ENCODE measurements at regions not wholly inside any gene's neighbourhood (a gene's known extent, or its start where the extent isn't known, plus 50 kb on each side); places are given as distances from the start of the nearest gene placed in this dataset.
"Not testable (repeated sequence)": the region's sequence is repeated elsewhere in the genome, so short reads cannot be mapped to it uniquely, and the experiment has no call there.

DNA sequence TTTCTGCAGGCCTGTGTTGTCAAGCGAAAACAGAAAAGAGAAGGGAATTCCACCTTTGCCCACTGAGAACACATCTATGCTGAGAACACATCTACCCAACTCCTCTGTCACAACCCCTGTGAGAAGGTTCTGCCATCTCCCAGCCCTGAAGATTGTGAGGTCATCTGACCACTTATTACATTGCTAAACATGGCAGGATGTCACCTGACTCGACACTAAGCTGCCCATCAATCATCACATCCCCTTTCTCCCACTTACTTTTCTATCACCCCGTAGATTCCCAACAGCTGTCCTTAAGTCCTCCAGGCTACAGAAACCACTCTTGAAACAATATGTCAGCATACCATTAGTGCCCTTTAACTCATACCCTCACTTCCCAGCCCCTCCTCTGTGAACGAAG is 64.2 kb upstream of the PRSS3 start:
- Histone ChIP-seq H3K36me3 (ENCODE audit: low read depth, low read length) (no peaks in the 10 kb centered on the region), H3K27ac (ENCODE audit: low read length) (no peak overlapping the region), H3F3A (ENCODE audit: low read length, unreplicated experiment) (no peaks in the 10 kb centered on the region), H3K27me3 (ENCODE audit: low read length) (no peaks in the 10 kb centered on the region), H4K20me1 (ENCODE audit: low read length) (no peaks in the 10 kb centered on the region), H3K9me2 (replicated peaks; ENCODE audit: low read length) (no peaks in the 10 kb centered on the region), H3K9ac (ENCODE audit: low read length) (no peak overlapping the region), H3K4me3 (ENCODE audit: low read length) (no peak overlapping the region), H3K9me3 (ENCODE audit: low read length) (no peaks in the 10 kb centered on the region), H3K4me1 (ENCODE audit: insufficient read depth, low read length) (peaks cover 18% of the 10 kb centered on the region), H2AFZ (ENCODE audit: low read length) (no peak overlapping the region), H3K4me2 (ENCODE audit: low read length) (no peak overlapping the region), H3K79me2 (ENCODE audit: low read length) (no peaks in the 10 kb centered on the region)
- intact Hi-C loops (cut with micrococcal nuclease), result no loop called here
- no peak for TF ChIP-seq EZH2phosphoT487 (IDR thresholded peaks at IDR 0.05; ENCODE audit: borderline replicate concordance, low read length)
- TF ChIP-seq, protein P1, sequence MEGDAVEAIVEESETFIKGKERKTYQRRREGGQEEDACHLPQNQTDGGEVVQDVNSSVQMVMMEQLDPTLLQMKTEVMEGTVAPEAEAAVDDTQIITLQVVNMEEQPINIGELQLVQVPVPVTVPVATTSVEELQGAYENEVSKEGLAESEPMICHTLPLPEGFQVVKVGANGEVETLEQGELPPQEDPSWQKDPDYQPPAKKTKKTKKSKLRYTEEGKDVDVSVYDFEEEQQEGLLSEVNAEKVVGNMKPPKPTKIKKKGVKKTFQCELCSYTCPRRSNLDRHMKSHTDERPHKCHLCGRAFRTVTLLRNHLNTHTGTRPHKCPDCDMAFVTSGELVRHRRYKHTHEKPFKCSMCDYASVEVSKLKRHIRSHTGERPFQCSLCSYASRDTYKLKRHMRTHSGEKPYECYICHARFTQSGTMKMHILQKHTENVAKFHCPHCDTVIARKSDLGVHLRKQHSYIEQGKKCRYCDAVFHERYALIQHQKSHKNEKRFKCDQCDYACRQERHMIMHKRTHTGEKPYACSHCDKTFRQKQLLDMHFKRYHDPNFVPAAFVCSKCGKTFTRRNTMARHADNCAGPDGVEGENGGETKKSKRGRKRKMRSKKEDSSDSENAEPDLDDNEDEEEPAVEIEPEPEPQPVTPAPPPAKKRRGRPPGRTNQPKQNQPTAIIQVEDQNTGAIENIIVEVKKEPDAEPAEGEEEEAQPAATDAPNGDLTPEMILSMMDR (conservative IDR thresholded peaks at IDR 0.05; ENCODE audit: low read depth, low read length), result no peak
- TF ChIP-seq EZH2 (IDR thresholded peaks at IDR 0.05; ENCODE audit: low read length, unreplicated experiment), result no peak
- BruUV-seq (replicated peaks), result no TSS peak
- no peak for ATAC-seq
- DNase-seq, result no peak
- POLR2A ChIA-PET (ENCODE audit: unreplicated experiment), result no interaction called here
- CTCF ChIA-PET, result no interaction called here

DNA sequence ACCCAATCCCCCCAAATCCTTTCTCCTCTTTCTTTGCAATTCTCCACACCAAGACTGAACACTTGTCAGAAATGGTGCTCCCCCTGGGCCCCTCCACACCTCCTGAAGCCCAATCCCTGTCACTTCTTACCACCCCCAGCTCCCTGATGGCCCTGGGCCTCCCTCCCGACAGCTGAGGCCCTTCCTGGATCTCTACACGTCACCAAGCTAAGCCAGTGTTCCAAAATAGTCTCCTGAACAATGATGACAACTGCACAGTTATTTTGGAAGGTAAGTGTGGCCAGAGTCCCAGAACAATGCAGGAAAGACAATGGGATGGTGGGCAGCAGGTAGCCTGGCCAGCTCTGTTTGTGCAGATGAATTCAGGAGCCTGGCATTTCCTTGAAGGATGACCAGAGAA is 63.7 kb upstream of the PRSS3 start:
- Histone ChIP-seq H3K9ac (ENCODE audit: low read length) (no peak overlapping the region), H4K20me1 (ENCODE audit: low read length) (no peaks in the 10 kb centered on the region), H3F3A (ENCODE audit: low read length, unreplicated experiment) (no peaks in the 10 kb centered on the region), H3K4me1 (ENCODE audit: insufficient read depth, low read length) (peaks cover 18% of the 10 kb centered on the region), H3K4me3 (ENCODE audit: low read length) (no peak overlapping the region), H3K27me3 (ENCODE audit: low read length) (no peaks in the 10 kb centered on the region), H3K36me3 (ENCODE audit: low read depth, low read length) (no peaks in the 10 kb centered on the region), H3K9me2 (replicated peaks; ENCODE audit: low read length) (no peaks in the 10 kb centered on the region), H2AFZ (ENCODE audit: low read length) (no peak overlapping the region), H3K27ac (ENCODE audit: low read length) (no peak overlapping the region), H3K79me2 (ENCODE audit: low read length) (no peaks in the 10 kb centered on the region), H3K4me2 (ENCODE audit: low read length) (no peak overlapping the region), H3K9me3 (ENCODE audit: low read length) (no peaks in the 10 kb centered on the region)
- BruUV-seq (replicated peaks), result no TSS peak
- ChIA-PET CTCF (no interaction called here), POLR2A (ENCODE audit: unreplicated experiment) (no interaction called here)
- no peak for DNase-seq
- intact Hi-C loops (cut with micrococcal nuclease), result no loop called here
- ATAC-seq, result no peak
- TF ChIP-seq EZH2phosphoT487 (IDR thresholded peaks at IDR 0.05; ENCODE audit: borderline replicate concordance, low read length), result no peak

DNA sequence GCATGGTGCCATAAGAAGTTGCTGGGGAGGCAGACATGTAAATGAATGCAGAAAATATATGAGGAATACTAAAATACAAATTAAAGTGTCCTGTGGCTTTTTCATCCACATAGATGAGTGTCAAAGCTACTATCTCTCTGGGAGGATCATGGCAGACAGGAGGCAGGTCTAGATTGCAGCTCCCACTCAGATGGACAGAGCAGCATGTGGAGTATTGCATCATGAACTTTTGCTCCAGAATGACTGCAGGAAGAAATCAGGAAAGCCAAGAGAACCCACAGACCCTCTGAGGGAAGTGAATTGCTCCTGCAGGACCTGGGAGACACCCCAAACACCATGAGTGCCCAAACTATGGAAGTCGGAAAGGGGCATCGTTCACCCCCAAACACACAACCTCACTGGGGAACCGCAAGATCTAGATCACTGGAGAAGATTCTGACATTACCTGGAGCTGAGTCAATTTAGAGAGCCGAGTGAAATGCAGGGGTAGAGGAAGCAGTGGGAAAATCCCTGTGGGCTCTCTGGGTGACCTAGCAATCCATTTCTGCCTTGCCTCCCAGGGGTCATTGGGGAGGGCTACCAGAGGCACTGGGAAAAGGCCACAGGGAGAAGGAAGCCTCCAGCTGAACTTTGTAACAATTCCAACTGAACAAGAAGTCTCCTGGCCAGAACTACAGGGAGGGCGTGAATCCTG is 61.0 kb upstream of the PRSS3 start:
- H3K27me3 ChIP-seq (ENCODE audit: low read length); H3F3A ChIP-seq (ENCODE audit: low read length, unreplicated experiment); H3K9me3 ChIP-seq (ENCODE audit: low read length); CTCF ChIA-PET; DNase-seq; H3K36me3 ChIP-seq (ENCODE audit: low read depth, low read length); ATAC-seq; H3K79me2 ChIP-seq (ENCODE audit: low read length); H2AFZ ChIP-seq (ENCODE audit: low read length); H3K4me3 ChIP-seq (ENCODE audit: low read length); intact Hi-C loops (cut with micrococcal nuclease); H4K20me1 ChIP-seq (ENCODE audit: low read length); POLR2A ChIA-PET (ENCODE audit: unreplicated experiment); BruUV-seq (replicated peaks); H3K9me2 ChIP-seq (replicated peaks; ENCODE audit: low read length): not testable (repeated sequence)
- Histone ChIP-seq H3K27ac (ENCODE audit: low read length) (peak overlapping the region; percentile 80), H3K4me2 (ENCODE audit: low read length) (peak overlapping the region; percentile 51), H3K9ac (ENCODE audit: low read length) (0 out of 2 replicates have a peak overlapping the region, but pooled peaks have one; percentile 9), H3K4me1 (ENCODE audit: insufficient read depth, low read length) (peaks cover 29% of the 10 kb centered on the region)

DNA sequence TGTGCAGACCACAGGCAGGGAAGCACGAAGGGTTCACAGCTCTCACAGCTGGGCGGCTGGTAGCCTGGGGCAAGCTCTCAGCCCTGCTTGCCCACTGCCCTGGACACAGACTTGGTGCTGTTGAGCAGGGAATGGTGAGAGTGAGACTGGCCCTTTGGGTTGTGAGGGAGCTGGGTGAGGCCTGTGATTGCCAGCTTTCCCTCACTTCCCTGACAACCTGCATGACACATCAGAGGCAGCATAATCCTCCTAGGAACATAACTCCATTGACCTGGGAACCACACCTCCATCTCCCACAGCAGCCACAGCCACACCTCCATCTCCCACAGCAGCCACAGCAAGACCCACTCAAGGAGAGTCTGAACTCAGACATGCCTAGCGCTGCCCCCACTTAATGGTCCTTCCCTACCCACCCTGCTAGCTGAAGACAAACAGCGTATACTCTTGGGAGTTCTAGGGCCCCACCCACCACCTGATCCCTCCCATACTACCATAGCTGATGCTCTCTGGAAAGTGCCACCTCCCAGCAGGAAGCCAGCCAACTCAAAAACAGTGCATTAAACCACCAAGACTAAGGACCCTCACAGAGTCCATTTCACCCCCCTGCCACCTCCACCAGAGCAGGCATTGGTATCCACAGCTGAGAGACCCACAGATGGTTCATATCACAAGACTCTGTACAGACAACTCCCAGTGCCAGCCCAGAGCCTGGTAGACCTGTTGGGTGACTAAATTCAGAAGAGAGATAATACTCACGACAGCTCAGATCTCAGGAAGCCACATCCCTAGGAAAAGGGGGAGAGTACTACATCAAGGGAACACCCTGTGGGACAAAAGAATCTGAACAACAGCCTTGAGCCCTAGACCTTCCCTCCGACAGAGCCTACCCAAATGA is 60.2 kb upstream of the PRSS3 start:
- H3K36me3 ChIP-seq (ENCODE audit: low read depth, low read length); BruUV-seq (replicated peaks); H3K79me2 ChIP-seq (ENCODE audit: low read length); H3F3A ChIP-seq (ENCODE audit: low read length, unreplicated experiment); H3K9me2 ChIP-seq (replicated peaks; ENCODE audit: low read length); H2AFZ ChIP-seq (ENCODE audit: low read length); H3K4me3 ChIP-seq (ENCODE audit: low read length); CTCF ChIA-PET; H3K27me3 ChIP-seq (ENCODE audit: low read length); H3K9me3 ChIP-seq (ENCODE audit: low read length); H4K20me1 ChIP-seq (ENCODE audit: low read length): not testable (repeated sequence)
- Histone ChIP-seq H3K4me1 (ENCODE audit: insufficient read depth, low read length) (peaks cover 29% of the 10 kb centered on the region), H3K9ac (ENCODE audit: low read length) (peak overlapping the region; percentile 29; the same call in 1 of the 2 replicates), H3K27ac (ENCODE audit: low read length) (peak overlapping the region; percentile 80), H3K4me2 (ENCODE audit: low read length) (peak overlapping the region; percentile 51)
- peak; percentile 58 for ATAC-seq
- intact Hi-C loops (cut with micrococcal nuclease), result loop anchor here (5.0 kb wide), 1 partner anchor 82 kb away; the partner anchor contains the start of gene UBE2R2
- POLR2A ChIA-PET (ENCODE audit: unreplicated experiment), result interaction anchor here (0.7 kb wide), 1 partner anchor 41 kb away, joined by 3 read pairs; no protein-coding TSS in a partner anchor
- peak; percentile 54 for DNase-seq
